ENCODE measurements at regions not wholly inside any gene's neighbourhood (a gene's known extent, or its start where the extent isn't known, plus 50 kb on each side); places are given as distances from the start of the nearest gene placed in this dataset.
"Not testable (repeated sequence)": the region's sequence is repeated elsewhere in the genome, so short reads cannot be mapped to it uniquely, and the experiment has no call there.

DNA sequence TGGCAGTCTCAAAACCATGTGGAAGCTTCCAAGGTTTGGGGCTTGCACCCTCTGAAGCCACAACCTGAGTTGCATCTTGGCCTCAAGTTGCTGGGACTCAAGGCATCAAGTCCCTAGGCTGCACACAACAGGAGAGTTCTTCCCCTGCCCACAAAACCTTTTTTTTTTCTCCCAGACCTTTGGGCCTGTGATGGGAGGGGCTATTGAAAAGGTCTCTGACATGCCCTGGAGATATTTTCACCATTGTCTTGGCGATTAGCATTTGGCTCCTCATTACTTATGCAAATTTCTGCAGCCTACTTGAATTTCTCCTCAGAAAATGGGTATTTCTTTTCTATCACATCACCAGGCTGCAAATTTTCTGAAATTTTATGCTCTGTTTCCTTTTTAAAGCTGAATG lies 349.5 kb upstream of the EDA2R start:
- no peaks in the 10 kb centered on the region for H3K79me2 ChIP-seq
- no peaks in the 10 kb centered on the region for H3K9me3 ChIP-seq (ENCODE audit: control insufficient read depth, low read length)
- H3K9ac ChIP-seq, result no peak overlapping the region
- no peak overlapping the region for H3K27ac ChIP-seq
- no peaks in the 10 kb centered on the region for H3K4me1 ChIP-seq
- H2AFZ ChIP-seq, result no peak overlapping the region
- H3K27me3 ChIP-seq (ENCODE audit: control insufficient read depth, insufficient read depth, low read length), result no peaks in the 10 kb centered on the region
- H3K4me2 ChIP-seq (ENCODE audit: low read length), result no peak overlapping the region
- no peak overlapping the region for H3K4me3 ChIP-seq (ENCODE audit: low read depth, low read length)
- TF ChIP-seq, protein P1, sequence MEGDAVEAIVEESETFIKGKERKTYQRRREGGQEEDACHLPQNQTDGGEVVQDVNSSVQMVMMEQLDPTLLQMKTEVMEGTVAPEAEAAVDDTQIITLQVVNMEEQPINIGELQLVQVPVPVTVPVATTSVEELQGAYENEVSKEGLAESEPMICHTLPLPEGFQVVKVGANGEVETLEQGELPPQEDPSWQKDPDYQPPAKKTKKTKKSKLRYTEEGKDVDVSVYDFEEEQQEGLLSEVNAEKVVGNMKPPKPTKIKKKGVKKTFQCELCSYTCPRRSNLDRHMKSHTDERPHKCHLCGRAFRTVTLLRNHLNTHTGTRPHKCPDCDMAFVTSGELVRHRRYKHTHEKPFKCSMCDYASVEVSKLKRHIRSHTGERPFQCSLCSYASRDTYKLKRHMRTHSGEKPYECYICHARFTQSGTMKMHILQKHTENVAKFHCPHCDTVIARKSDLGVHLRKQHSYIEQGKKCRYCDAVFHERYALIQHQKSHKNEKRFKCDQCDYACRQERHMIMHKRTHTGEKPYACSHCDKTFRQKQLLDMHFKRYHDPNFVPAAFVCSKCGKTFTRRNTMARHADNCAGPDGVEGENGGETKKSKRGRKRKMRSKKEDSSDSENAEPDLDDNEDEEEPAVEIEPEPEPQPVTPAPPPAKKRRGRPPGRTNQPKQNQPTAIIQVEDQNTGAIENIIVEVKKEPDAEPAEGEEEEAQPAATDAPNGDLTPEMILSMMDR (IDR thresholded peaks at IDR 0.05), result no peak
- H3K36me3 ChIP-seq (ENCODE audit: control insufficient read depth, insufficient read depth, low read length), result no peaks in the 10 kb centered on the region

DNA sequence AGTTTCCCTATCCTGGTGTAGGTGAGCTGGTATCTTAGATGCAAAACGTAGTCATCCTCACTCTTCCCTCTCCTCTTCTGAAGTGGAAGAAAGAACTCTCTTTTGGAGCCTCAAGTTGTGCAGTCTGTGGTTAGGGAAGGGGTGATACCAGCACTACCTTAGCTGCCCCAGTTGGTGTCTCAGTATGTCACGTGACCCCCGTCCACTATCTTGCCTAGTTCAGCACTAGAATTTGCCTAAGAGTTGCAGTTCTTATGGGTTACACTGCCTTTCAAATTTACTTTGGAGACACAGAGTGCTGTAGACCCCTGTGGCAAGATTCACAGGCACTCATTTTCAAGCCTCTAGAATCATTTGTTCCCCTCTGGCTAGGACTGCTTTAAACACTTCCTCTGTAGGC lies 322.8 kb upstream of the EDA2R start:
- H3K27ac ChIP-seq, result no peak overlapping the region
- H3K36me3 ChIP-seq (ENCODE audit: control insufficient read depth, insufficient read depth, low read length), result no peaks in the 10 kb centered on the region
- H3K4me1 ChIP-seq, result no peaks in the 10 kb centered on the region
- H3K9me3 ChIP-seq (ENCODE audit: control insufficient read depth, low read length), result no peaks in the 10 kb centered on the region
- no peak overlapping the region for H2AFZ ChIP-seq
- H3K4me3 ChIP-seq (ENCODE audit: low read depth, low read length), result no peak overlapping the region
- H3K4me2 ChIP-seq (ENCODE audit: low read length), result no peak overlapping the region
- H3K9ac ChIP-seq, result no peak overlapping the region
- H3K27me3 ChIP-seq (ENCODE audit: control insufficient read depth, insufficient read depth, low read length), result no peaks in the 10 kb centered on the region
- TF ChIP-seq, protein P1 (IDR thresholded peaks at IDR 0.05), result no peak
- H3K79me2 ChIP-seq, result no peaks in the 10 kb centered on the region

DNA sequence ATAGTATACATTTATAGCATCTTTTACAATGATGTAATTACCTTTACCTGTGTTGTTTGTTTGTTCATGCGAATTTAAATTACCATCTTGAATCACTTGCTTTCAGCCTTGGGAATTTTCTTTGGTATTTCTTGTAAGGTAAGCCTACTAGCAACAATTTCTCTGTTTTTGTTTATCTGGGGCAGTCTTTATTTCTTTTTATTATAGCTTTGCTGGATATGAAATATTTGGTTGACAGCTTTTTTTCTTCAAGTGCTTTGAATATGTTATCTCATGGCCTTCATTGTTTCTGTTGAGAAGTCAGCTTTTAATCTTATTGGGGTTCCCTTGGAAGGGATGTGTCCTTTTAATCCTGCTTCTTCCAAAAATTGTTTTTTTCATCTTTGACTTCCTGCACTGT lies 292.8 kb upstream of the EDA2R start:
- H3K4me3 ChIP-seq (ENCODE audit: low read depth, low read length), result no peak overlapping the region
- H3K4me2 ChIP-seq (ENCODE audit: low read length), result no peak overlapping the region
- H3K36me3 ChIP-seq (ENCODE audit: control insufficient read depth, insufficient read depth, low read length), result no peaks in the 10 kb centered on the region
- no peaks in the 10 kb centered on the region for H3K9me3 ChIP-seq (ENCODE audit: control insufficient read depth, low read length)
- TF ChIP-seq, protein P1 (IDR thresholded peaks at IDR 0.05), result no peak
- H3K27me3 ChIP-seq (ENCODE audit: control insufficient read depth, insufficient read depth, low read length), result no peaks in the 10 kb centered on the region
- H2AFZ ChIP-seq, result no peak overlapping the region
- H3K4me1 ChIP-seq, result no peaks in the 10 kb centered on the region
- no peak overlapping the region for H3K27ac ChIP-seq
- no peak overlapping the region for H3K9ac ChIP-seq
- no peaks in the 10 kb centered on the region for H3K79me2 ChIP-seq

- H3K9ac ChIP-seq; H3K27ac ChIP-seq; H3K36me3 ChIP-seq (ENCODE audit: control insufficient read depth, insufficient read depth, low read length); H2AFZ ChIP-seq; H3K9me3 ChIP-seq (ENCODE audit: control insufficient read depth, low read length); H3K79me2 ChIP-seq; H3K4me3 ChIP-seq (ENCODE audit: low read depth, low read length); H3K4me2 ChIP-seq (ENCODE audit: low read length); H3K4me1 ChIP-seq; H3K27me3 ChIP-seq (ENCODE audit: control insufficient read depth, insufficient read depth, low read length): not testable (repeated sequence)
Observed at GRCh38 chrX:66930516-66930915, 291.6 kb upstream of the EDA2R start.

DNA sequence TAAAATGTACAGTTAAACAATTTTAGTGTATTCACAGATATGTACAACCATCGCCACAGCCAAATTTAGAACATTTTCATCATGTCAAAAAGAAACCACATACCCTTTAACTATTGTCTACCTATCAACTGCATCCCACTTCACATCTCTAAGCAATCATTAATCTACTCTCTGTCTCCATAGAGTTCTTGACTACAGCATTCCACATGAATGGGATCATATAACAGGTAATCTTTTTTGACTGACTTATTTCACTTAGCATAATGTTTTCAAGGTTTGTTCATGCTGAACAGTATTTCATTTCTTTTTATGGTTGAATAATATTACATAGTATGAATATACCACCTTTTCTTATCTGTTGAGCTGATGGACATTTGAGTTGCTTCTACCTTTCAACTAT lies 281.4 kb upstream of the EDA2R start:
- H3K79me2 ChIP-seq, result no peaks in the 10 kb centered on the region
- no peaks in the 10 kb centered on the region for H3K4me1 ChIP-seq
- H3K9me3 ChIP-seq (ENCODE audit: control insufficient read depth, low read length), result no peaks in the 10 kb centered on the region
- H3K4me3 ChIP-seq (ENCODE audit: low read depth, low read length), result no peak overlapping the region
- no peaks in the 10 kb centered on the region for H3K36me3 ChIP-seq (ENCODE audit: control insufficient read depth, insufficient read depth, low read length)
- H2AFZ ChIP-seq, result no peak overlapping the region
- no peak overlapping the region for H3K27ac ChIP-seq
- no peaks in the 10 kb centered on the region for H3K27me3 ChIP-seq (ENCODE audit: control insufficient read depth, insufficient read depth, low read length)
- no peak overlapping the region for H3K4me2 ChIP-seq (ENCODE audit: low read length)
- H3K9ac ChIP-seq, result no peak overlapping the region
- TF ChIP-seq, protein P1 (IDR thresholded peaks at IDR 0.05), result no peak
